GM18502 (cell line): ENCODE measurements at regions not wholly inside any gene's neighbourhood (a gene's known extent, or its start where the extent isn't known, plus 50 kb on each side); places are given as distances from the start of the nearest gene placed in this dataset.

ENCODE experiments used
- ATAC-seq: cut with Tn5 transposase; IDR thresholded peaks from one replicate; pipeline ENCODE4 v1.9.1; 2021; ENCODE audit warnings: mild to moderate bottlenecking; ENCODE audit not compliant: unreplicated experiment, poor library complexity

- ATAC-seq: no peak
Observed at GRCh38 chr9:3001311-3001710, 157.4 kb upstream of the PUM3 start.

DNA sequence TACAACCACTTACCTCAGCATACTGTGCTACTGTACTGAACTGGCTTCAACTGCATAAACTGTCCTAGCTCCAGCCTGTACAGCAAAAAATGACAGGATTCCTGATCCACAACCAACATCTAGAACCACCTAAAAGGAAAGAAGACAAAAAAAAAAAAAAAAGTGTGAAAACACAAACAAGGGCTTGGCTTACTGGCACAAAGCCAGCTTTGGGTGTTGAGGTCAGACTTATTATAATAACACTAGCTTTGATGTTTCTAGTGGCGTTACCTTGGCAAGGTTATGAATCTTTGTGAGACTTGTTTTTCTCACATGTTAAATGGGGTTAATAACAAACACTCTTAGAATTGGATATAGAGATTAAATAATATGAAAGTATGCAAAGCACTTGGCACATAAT is 148.5 kb upstream of the PUM3 start:
- no peak for ATAC-seq

DNA sequence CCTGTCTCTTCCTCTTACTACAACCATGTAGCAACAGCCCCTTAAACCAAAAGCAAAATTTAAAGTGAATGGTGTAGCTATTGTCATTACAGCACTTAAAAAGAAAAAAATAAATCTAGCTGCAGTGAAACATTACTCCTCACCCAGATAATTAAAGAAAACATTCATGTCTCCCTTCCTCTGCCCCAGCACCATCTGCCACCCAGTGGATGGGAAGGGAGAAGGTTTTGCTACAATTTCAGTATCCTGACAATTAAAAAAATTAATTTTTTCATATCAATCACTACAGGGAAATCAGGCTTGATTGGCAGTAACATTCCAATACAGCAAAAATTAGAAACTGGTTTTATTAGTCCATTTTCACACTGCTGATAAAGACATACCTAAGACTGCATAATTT is 147.4 kb upstream of the PUM3 start:
- ATAC-seq: no peak

DNA sequence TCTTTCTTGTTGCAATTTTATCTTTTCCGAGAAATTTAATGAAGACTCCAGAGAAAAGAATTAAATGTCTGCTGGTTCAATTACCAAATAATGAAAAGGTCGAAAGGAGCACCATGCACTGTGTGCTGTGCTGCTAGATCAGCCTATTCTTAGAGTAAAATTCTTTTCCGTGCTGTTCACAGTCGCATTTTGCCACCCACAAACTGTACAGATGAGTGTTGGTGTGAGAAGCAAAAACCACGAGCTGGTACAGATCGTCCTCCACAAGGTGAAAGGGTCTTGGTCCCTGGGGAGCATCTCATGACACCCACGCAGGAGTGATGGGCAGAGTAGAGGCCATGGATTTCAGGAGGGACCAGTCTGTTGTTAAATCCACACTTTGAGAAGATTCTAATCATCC is 143.8 kb upstream of the PUM3 start:
- ATAC-seq: no peak

GRCh38 chr9:2985343-2985742 is 141.4 kb upstream of the PUM3 start:
- no peak for ATAC-seq

DNA sequence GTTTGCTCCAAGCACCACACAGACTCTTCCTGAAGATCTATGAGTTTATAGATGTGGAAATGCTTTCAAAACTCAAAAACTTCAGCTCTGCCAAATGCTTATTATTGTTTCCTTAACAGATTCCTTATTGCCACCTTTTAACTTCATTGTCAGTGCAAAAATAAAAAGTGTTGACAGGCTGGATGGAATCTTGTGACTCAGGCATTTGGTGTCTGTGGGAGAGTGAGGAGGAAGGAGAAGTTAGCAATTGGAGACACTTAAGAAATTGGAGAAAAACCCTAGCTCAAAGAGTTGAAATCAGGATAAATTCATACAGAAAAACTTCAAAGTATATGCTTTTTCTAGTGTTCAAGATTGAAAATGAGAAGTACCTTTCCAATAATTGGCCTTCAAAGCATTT is 140.6 kb upstream of the PUM3 start:
- ATAC-seq: no peak

DNA sequence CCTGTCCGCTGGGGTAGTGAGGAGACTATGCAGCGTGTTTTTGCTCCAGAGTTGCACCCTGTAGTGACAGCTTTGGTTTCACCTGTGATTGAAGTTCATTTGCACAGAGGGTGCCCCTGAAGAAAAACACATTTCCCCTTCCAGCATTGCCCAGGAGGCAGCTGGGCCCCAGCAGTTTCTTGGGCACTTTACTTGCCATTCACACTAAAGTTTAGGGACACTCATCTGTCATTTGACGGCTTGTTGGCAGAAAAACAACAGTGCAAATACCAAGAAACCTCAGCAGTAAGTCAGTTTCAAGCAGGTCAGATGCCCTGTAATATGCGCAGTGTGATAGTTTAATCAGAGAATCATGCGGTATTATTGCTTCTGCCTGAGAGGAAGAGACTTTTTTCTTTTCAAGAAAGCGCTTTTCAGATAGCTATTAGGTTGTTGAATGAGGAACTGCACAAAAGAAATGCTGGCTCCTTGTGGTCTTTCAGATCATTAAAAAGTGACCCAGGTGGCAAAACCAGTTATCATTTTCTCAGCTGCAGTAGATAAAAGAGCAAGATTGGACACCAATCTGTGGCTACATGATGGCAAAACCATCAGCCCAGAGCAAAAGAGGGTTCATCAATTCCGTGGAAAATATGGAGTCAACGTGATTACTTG is 136.2 kb upstream of the PUM3 start:
- no peak for ATAC-seq

- ATAC-seq: no peak
Observed at GRCh38 chr9:2972475-2972874, 128.6 kb upstream of the PUM3 start.

- no peak for ATAC-seq
Observed at GRCh38 chr9:2970864-2971263, 127.0 kb upstream of the PUM3 start.

DNA sequence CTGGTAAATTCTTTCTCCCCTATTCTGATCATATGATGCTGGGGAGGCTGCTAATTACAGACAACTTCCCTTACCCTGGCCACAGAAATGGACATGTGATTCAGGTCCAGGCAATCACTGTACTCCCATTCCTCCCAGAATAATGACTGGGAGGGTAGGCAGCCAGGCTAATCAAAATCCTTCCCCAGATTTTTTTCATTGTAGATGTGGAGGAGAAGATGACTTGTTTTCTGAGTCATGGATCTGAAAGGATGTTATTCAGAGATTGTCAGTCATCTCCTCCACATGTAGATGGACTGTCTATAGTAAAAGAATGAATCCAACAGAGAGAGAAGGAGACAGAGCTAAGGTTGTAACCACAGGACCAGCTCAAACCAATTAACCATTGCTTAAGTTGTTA is 123.9 kb upstream of the PUM3 start:
- no peak for ATAC-seq

DNA sequence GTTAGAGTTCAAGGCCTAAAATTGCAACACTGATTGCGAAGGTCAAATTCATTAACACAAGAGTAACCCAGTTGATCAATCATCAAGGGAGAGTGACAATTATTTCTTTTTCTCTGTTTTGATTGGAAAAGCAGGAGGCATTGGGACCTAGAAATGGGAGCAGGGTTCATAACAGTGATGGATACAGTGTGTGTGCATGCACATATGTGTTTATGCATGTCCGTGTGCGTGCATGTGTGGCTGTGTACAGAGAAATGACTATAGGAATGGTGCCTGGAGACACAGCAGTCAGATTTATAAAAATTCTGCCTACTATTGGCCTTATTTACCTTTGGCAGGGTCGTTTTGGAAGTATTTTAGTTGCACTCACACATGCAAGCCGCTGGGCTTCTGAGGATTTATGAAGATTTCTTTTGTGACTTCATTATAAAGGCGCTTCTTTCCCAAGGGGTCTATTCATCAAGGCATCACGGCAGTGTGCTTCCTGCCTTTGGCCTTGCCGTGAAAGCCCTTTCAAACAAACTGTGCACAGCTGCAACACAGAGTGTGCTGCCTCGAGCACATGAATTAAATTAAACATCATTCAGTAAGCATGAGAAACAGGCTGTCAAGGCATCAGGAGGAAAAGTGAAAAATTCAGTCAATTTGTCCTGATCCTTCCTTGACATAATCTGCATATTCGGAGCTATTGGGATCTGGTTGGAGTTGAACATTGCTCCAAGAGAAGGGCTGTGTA is 122.8 kb upstream of the PUM3 start:
- no peak for ATAC-seq

GRCh38 chr9:2964470-2964869 is 120.6 kb upstream of the PUM3 start:
- no peak for ATAC-seq

DNA sequence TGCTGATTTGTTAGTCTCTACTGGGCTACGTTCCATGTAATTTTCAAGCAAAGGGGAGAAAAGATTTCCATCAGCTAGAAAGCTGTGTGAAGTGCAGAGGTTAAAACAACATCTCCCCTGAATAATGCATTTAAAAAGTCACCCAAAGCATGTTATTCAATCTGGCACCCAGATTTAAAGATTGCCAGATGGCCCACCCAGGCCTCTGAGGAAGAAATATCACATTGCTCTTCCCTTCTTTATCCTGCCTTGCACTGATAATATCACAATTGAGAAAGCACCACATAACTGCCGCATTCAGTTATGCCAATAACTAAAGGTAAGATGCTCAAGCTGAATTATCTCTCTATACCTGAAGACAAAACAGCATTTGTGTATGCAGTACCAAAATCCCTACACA is 119.4 kb upstream of the PUM3 start:
- ATAC-seq: no peak

GRCh38 chr9:2962471-2963172 is 118.7 kb upstream of the PUM3 start:
- no peak for ATAC-seq

GRCh38 chr9:2958219-2958618 is 114.3 kb upstream of the PUM3 start:
- no peak for ATAC-seq

GRCh38 chr9:2957656-2958200 is 113.8 kb upstream of the PUM3 start:
- ATAC-seq: no peak

GRCh38 chr9:2955575-2955974 is 111.7 kb upstream of the PUM3 start:
- no peak for ATAC-seq

DNA sequence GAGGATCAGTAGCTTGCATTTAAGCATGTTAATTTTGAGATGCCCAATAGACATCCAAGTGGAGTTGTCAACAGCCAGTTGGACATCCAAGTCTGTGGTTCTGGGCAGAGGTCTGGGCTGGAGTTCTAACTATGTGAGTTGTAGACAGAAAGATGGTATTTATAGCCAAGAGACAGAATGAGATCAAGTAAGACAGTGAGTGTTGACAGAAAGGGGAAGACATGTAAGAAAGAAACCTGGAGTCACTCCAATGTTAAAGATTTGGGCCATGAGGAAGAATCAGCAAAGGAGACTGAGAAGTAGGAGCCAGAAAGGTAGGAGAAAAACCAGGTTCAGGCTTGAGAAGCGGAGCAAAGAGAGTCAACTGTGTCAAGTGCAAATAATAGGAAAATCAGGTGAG is 95.5 kb upstream of the PUM3 start:
- no peak for ATAC-seq

DNA sequence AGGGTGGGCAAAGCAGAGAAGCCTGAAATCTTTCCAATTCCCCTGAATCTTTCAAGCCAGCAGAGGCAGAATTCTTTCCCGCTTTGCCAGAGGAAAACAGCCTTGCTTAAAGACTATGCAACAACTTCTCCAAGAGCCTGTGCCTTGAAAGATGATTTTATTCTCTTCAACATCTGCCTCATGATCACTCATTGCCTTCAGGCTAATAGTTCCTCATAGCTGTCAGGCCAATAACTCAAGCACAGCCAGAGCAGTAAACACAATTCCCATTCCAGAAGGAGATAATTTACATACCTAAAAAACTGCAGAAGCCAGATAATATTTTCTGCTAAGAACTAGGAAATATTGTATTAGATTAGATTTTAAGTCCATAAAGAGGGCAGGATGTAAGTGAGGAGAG is 92.3 kb upstream of the PUM3 start:
- no peak for ATAC-seq

GRCh38 chr9:2934883-2935282 is 91.0 kb upstream of the PUM3 start:
- ATAC-seq: no peak

- ATAC-seq: no peak
Observed at GRCh38 chr9:2934241-2934650, 90.4 kb upstream of the PUM3 start.
